SK-N-SH (cell line): ENCODE measurements at regions not wholly inside any gene's neighbourhood (a gene's known extent, or its start where the extent isn't known, plus 50 kb on each side); places are given as distances from the start of the nearest gene placed in this dataset.

Experiments
- CTCF ChIA-PET: fragments of 300-600, 350-600 bp; formaldehyde crosslinking; extraction: SDS; loops from one replicate; lab custom pipeline; 2021; lab: Yijun Ruan, JAX
- POLR2A ChIA-PET: fragments of 350-600 bp; sonication (Branson Sonifier 250); formaldehyde crosslinking; extraction: SDS; loops from one replicate; lab custom pipeline; 2020; ENCODE audit warnings: antibody characterized with exemption, inconsistent platforms; lab: Yijun Ruan, JAX
- DNase-seq: peaks from one replicate; pipeline ENCODE4 v3.0.0; 2012
- H2AFZ ChIP-seq: fragments of 200-600 bp; sonication (generic); 2 replicates; pipeline ENCODE4 v1.8.1; 2016; ENCODE audit warnings: antibody characterized with exemption, mild to moderate bottlenecking, low read depth
- H3F3A ChIP-seq: fragments of 200-600 bp; sonication (generic); replicated peaks from 2 replicates; pipeline ENCODE3; 2016; ENCODE audit warnings: antibody characterized with exemption, mild to moderate bottlenecking; ENCODE audit not compliant: insufficient read depth
- H3K27ac ChIP-seq, 2 experiments: fragments of 200-500 bp in 1 of 2; fragments of 200-600 bp in 1 of 2; sonication (Bioruptor generic) in 1 of 2; sonication (generic), shearing (Covaris generic) in 1 of 2; 2 replicates each; pipeline versions ENCODE4 v1.5.1 to v1.6.1; 2014 to 2016; ENCODE audit warnings: low read depth in 2 of 2, inconsistent platforms in 1 of 2, low read length in 1 of 2, mild to moderate bottlenecking in 1 of 2, mixed read lengths in 1 of 2
- H3K27me3 ChIP-seq: fragments of 200-600 bp; sonication (generic), shearing (Covaris generic); 2 replicates; pipeline ENCODE4 v1.6.1; 2016; ENCODE audit warnings: mixed run types; ENCODE audit not compliant: insufficient read depth
- H3K36me3 ChIP-seq, 2 experiments: fragments of 200-500 bp in 1 of 2; fragments of 200-600 bp in 1 of 2; sonication (Bioruptor generic) in 1 of 2; sonication (generic) in 1 of 2; replicated peaks in 1 of 2; 2 replicates each; pipeline versions ENCODE3 to v1.5.1; 2014 to 2016; ENCODE audit warnings: low read length in 1 of 2, mild to moderate bottlenecking in 1 of 2; ENCODE audit not compliant: insufficient read depth in 2 of 2, control insufficient read depth in 1 of 2
- H3K4me1 ChIP-seq, 2 experiments: fragments of 200-500 bp in 1 of 2; fragments of 200-600 bp in 1 of 2; sonication (Bioruptor generic) in 1 of 2; sonication (generic), shearing (Covaris generic) in 1 of 2; 2 replicates each; pipeline versions ENCODE4 v1.5.1 to v1.6.1; 2014 to 2016; ENCODE audit warnings: low read depth in 1 of 2, low read length in 1 of 2, mixed run types in 1 of 2; ENCODE audit not compliant: insufficient read depth in 2 of 2, control insufficient read depth in 1 of 2
- H3K4me2 ChIP-seq: fragments of 200-600 bp; sonication (generic), shearing (Covaris generic); 2 replicates; pipeline ENCODE4 v1.6.1; 2017; ENCODE audit warnings: mixed run types
- H3K4me3 ChIP-seq, 2 experiments: fragments of 200-500 bp in 1 of 2; fragments of 200-600 bp in 1 of 2; sonication (Bioruptor generic) in 1 of 2; sonication (generic), shearing (Covaris generic) in 1 of 2; 2 replicates each; pipeline versions ENCODE4 v1.5.1 to v1.8.1; 2014 to 2016; ENCODE audit warnings: low read depth in 2 of 2, inconsistent platforms in 1 of 2, low read length in 1 of 2, mild to moderate bottlenecking in 1 of 2, mixed read lengths in 1 of 2, moderate library complexity in 1 of 2
- H3K79me2 ChIP-seq: fragments of 200-600 bp; sonication (generic); 2 replicates; pipeline ENCODE4 v1.8.1; 2017; ENCODE audit warnings: mild to moderate bottlenecking; ENCODE audit not compliant: insufficient read depth
- H3K9ac ChIP-seq: fragments of 200-600 bp; sonication (generic); 2 replicates; pipeline ENCODE4 v1.6.1; 2017; ENCODE audit warnings: mixed run types
- H3K9me2 ChIP-seq: fragments of 200-600 bp; sonication (generic); 2 replicates; pipeline ENCODE4 v1.6.1; 2017; ENCODE audit warnings: mixed run types
- H3K9me3 ChIP-seq: fragments of 200-600 bp; sonication (generic); 2 replicates; pipeline ENCODE4 v1.6.1; 2017; ENCODE audit warnings: mixed run types, mild to moderate bottlenecking, moderate library complexity
- H4K20me1 ChIP-seq: fragments of 200-600 bp; sonication (generic); 2 replicates; pipeline ENCODE4 v1.6.1; 2017; ENCODE audit warnings: mild to moderate bottlenecking, mixed run types; ENCODE audit not compliant: insufficient read depth
- CHD2 ChIP-seq: fragments of 150-350 bp; IDR thresholded peaks from 2 replicates; pipeline ENCODE4 v1.6.1; 2018; ENCODE audit warnings: low read length; ENCODE audit not compliant: partially characterized antibody
- CTCF ChIP-seq: fragments of 200-600 bp; sonication (generic); IDR thresholded peaks from 2 replicates; pipeline ENCODE4 v1.6.1; 2017; ENCODE audit warnings: antibody characterized with exemption, mild to moderate bottlenecking, moderate library complexity
- ELF1 ChIP-seq: IDR thresholded peaks from 2 replicates; pipeline ENCODE4 v1.4.0; 2012
- EP300 ChIP-seq, 2 experiments: IDR thresholded peaks; 2 replicates each; pipeline versions ENCODE4 v1.4.0 to v1.6.1; 2012; ENCODE audit warnings: borderline replicate concordance in 1 of 2, low read depth in 1 of 2, low read length in 1 of 2
- FOXJ3 ChIP-seq: sonication (generic); formaldehyde crosslinking; IDR thresholded peaks from 2 replicates; pipeline ENCODE4 v1.5.1; 2020; ENCODE audit warnings: mild to moderate bottlenecking, missing genetic modification reagents
- IRF3 ChIP-seq: fragments of 150-350 bp; IDR thresholded peaks from 2 replicates; pipeline ENCODE4 v1.6.1; 2016; ENCODE audit warnings: mild to moderate bottlenecking, low read depth, low read length
- JUND ChIP-seq: IDR thresholded peaks from 2 replicates; pipeline ENCODE4 v1.4.0; 2012
- MEF2A ChIP-seq: IDR thresholded peaks from 2 replicates; pipeline ENCODE4 v1.4.0; 2012; ENCODE audit warnings: low read depth, borderline replicate concordance
- MXI1 ChIP-seq: IDR thresholded peaks from 2 replicates; pipeline ENCODE4 v1.6.1; 2012; ENCODE audit warnings: mild to moderate bottlenecking, low read depth, low read length, improper control_type of control experiment
- NFIC ChIP-seq: IDR thresholded peaks from 2 replicates; pipeline ENCODE4 v1.4.0; 2012; ENCODE audit warnings: borderline replicate concordance
- POLR2AphosphoS5 ChIP-seq: IDR thresholded peaks from 2 replicates; pipeline ENCODE4 v1.6.1; 2012; ENCODE audit warnings: low read depth, low read length
- RAD21 ChIP-seq: IDR thresholded peaks from 2 replicates; pipeline ENCODE4 v1.6.1; 2012; ENCODE audit warnings: mild to moderate bottlenecking, low read length
- RCOR1 ChIP-seq: fragments of 150-350 bp; IDR thresholded peaks from 2 replicates; pipeline ENCODE4 v1.6.1; 2017; ENCODE audit warnings: antibody characterized with exemption, low read length
- RXRA ChIP-seq: IDR thresholded peaks from 2 replicates; pipeline ENCODE4 v1.4.0; 2012; ENCODE audit warnings: low read depth, mild to moderate bottlenecking, borderline replicate concordance
- SIN3A ChIP-seq: IDR thresholded peaks from 2 replicates; pipeline ENCODE4 v1.6.1; 2012; ENCODE audit warnings: low read depth, mild to moderate bottlenecking, low read length, moderate library complexity, borderline replicate concordance
- TCF12 ChIP-seq: IDR thresholded peaks from 2 replicates; pipeline ENCODE4 v1.4.0; 2012
- TF ChIP-seq, protein P1 (sequence below): IDR thresholded peaks from 2 replicates; pipeline ENCODE4 v1.4.0; 2012; ENCODE audit warnings: low read depth, borderline replicate concordance
- TF ChIP-seq, protein P2 (sequence below): IDR thresholded peaks from 2 replicates; pipeline ENCODE4; 2012
- TF ChIP-seq, protein P3 (sequence below): IDR thresholded peaks from 2 replicates; pipeline ENCODE4 v1.4.0; 2012; ENCODE audit warnings: low read depth

DNA sequence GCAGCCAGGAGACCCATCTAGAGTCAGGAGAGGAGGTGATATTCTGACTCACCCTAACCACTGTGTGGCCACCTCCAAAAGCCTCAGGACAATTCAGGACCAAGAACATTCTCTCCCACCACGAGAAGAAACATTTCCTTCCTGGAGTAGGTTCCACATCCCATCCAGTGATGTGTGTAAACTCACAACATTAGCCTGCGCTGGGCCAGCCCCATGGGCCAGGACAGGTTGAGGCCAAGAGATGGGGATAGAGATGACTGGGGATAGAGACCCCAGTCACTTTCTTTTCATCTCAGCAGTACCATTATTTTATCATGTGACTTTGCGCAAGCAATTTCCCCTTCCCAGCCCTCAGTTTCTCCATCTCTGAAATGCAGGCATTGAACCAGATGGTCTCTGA, 126.6 kb upstream of the PTPRT start (continued):
- TF ChIP-seq, protein P1, sequence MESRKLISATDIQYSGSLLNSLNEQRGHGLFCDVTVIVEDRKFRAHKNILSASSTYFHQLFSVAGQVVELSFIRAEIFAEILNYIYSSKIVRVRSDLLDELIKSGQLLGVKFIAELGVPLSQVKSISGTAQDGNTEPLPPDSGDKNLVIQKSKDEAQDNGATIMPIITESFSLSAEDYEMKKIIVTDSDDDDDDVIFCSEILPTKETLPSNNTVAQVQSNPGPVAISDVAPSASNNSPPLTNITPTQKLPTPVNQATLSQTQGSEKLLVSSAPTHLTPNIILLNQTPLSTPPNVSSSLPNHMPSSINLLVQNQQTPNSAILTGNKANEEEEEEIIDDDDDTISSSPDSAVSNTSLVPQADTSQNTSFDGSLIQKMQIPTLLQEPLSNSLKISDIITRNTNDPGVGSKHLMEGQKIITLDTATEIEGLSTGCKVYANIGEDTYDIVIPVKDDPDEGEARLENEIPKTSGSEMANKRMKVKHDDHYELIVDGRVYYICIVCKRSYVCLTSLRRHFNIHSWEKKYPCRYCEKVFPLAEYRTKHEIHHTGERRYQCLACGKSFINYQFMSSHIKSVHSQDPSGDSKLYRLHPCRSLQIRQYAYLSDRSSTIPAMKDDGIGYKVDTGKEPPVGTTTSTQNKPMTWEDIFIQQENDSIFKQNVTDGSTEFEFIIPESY = no peak
- TF ChIP-seq IRF3 (no peak), EP300 (IDR thresholded peaks at IDR 0.05; ENCODE audit: borderline replicate concordance in 1 of 2, low read depth in 1 of 2, low read length in 1 of 2) (no peak), JUND (no peak), FOXJ3 (CRISPR knock-in tag) (no peak)

DNA sequence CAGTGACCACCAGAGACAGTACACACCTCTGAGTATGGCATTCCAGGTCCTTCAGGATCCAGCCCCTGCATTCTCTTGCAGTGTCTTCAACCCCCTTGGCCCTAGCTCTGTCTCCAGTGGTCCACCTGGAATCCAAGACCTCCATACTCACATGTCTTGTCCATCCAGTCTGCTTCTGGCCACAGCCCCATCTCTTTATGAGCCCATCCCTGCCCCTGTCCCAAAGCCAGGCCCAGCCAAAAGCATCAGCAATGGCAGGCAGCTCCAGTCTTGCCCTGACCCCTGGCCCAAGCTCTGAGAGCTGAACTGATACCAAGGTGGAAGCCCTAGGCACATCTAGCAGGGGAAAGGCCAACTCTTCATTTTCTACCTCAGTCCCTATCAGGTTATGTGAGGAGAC, 119.6 kb upstream of the PTPRT start:
- Histone ChIP-seq H3K36me3 (no peaks in the 10 kb centered on the region), H3F3A (no peaks in the 10 kb centered on the region), H3K27ac (no peak overlapping the region), H3K4me3 (no peak overlapping the region), H3K9me2 (no peaks in the 10 kb centered on the region), H3K4me2 (no peak overlapping the region), H3K79me2 (no peaks in the 10 kb centered on the region), H3K4me1 (no peaks in the 10 kb centered on the region), H3K9ac (no peak overlapping the region), H4K20me1 (no peaks in the 10 kb centered on the region), H3K9me3 (no peaks in the 10 kb centered on the region), H3K27me3 (no peaks in the 10 kb centered on the region), H2AFZ (no peak overlapping the region)
- ChIA-PET CTCF (no interaction called here), POLR2A (no interaction called here)
- TF ChIP-seq TCF12 = no peak
- TF ChIP-seq, protein P2, sequence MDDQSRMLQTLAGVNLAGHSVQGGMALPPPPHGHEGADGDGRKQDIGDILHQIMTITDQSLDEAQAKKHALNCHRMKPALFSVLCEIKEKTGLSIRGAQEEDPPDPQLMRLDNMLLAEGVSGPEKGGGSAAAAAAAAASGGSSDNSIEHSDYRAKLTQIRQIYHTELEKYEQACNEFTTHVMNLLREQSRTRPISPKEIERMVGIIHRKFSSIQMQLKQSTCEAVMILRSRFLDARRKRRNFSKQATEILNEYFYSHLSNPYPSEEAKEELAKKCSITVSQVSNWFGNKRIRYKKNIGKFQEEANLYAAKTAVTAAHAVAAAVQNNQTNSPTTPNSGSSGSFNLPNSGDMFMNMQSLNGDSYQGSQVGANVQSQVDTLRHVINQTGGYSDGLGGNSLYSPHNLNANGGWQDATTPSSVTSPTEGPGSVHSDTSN = no peak
- TF ChIP-seq, protein P3, sequence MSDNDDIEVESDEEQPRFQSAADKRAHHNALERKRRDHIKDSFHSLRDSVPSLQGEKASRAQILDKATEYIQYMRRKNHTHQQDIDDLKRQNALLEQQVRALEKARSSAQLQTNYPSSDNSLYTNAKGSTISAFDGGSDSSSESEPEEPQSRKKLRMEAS = no peak
- no peak for TF ChIP-seq JUND
- TF ChIP-seq FOXJ3 (CRISPR knock-in tag) = no peak
- TF ChIP-seq SIN3A = no peak
- no peak for TF ChIP-seq MXI1
- TF ChIP-seq NFIC = no peak
- TF ChIP-seq IRF3 = no peak
- TF ChIP-seq EP300 (IDR thresholded peaks at IDR 0.05; ENCODE audit: borderline replicate concordance in 1 of 2, low read depth in 1 of 2, low read length in 1 of 2) = no peak
- no peak for TF ChIP-seq ELF1
- no peak for TF ChIP-seq CHD2
- TF ChIP-seq RXRA = no peak
- no peak for TF ChIP-seq MEF2A
- no peak for TF ChIP-seq POLR2AphosphoS5
- TF ChIP-seq RAD21 = no peak
- no peak for TF ChIP-seq CTCF
- TF ChIP-seq RCOR1 = no peak
- no peak for DNase-seq
